ENCODE measurements at regions not wholly inside any gene's neighbourhood (a gene's known extent, or its start where the extent isn't known, plus 50 kb on each side); places are given as distances from the start of the nearest gene placed in this dataset.

- no peak for DNase-seq (ENCODE audit: low spot score)
These were observed 802.4 kb downstream of the TBC1D22A start for GRCh38 chr22:47564651-47565434.

GRCh38 chr22:47564158-47564450 lies 801.7 kb downstream of the TBC1D22A start:
- no peak for DNase-seq (ENCODE audit: low spot score)

- no peak for DNase-seq (ENCODE audit: low spot score)
These were observed 801.1 kb downstream of the TBC1D22A start for GRCh38 chr22:47563406-47564157.

- no peak for DNase-seq (ENCODE audit: low spot score)
These were observed 799.3 kb downstream of the TBC1D22A start for GRCh38 chr22:47561766-47562165.

- no peak for DNase-seq (ENCODE audit: low spot score)
These were observed 798.7 kb downstream of the TBC1D22A start for GRCh38 chr22:47561115-47561675.

GRCh38 chr22:47558828-47559700 lies 796.6 kb downstream of the TBC1D22A start:
- DNase-seq (ENCODE audit: low spot score) = no peak

- DNase-seq (ENCODE audit: low spot score) = no peak
These were observed 794.0 kb downstream of the TBC1D22A start for GRCh38 chr22:47556473-47556872.

- DNase-seq (ENCODE audit: low spot score) = no peak
These were observed 791.0 kb downstream of the TBC1D22A start for GRCh38 chr22:47553436-47553835.

GRCh38 chr22:47552541-47553205 lies 790.2 kb downstream of the TBC1D22A start:
- no peak for DNase-seq (ENCODE audit: low spot score)

- DNase-seq (ENCODE audit: low spot score) = no peak
These were observed 789.6 kb downstream of the TBC1D22A start for GRCh38 chr22:47552024-47552423.

GRCh38 chr22:47551431-47551775 lies 789.0 kb downstream of the TBC1D22A start:
- no peak for DNase-seq (ENCODE audit: low spot score)

- DNase-seq (ENCODE audit: low spot score) = no peak
These were observed 788.3 kb downstream of the TBC1D22A start for GRCh38 chr22:47550524-47551430.

- no peak for DNase-seq (ENCODE audit: low spot score)
These were observed 787.4 kb downstream of the TBC1D22A start for GRCh38 chr22:47549741-47550340.

- DNase-seq (ENCODE audit: low spot score) = no peak
These were observed 786.7 kb downstream of the TBC1D22A start for GRCh38 chr22:47548953-47549740.

GRCh38 chr22:47547881-47548650 lies 785.6 kb downstream of the TBC1D22A start:
- DNase-seq (ENCODE audit: low spot score) = no peak

GRCh38 chr22:47547239-47547661 lies 784.8 kb downstream of the TBC1D22A start:
- no peak for DNase-seq (ENCODE audit: low spot score)

GRCh38 chr22:47544696-47545095 lies 782.2 kb downstream of the TBC1D22A start:
- DNase-seq (ENCODE audit: low spot score) = no peak

GRCh38 chr22:47543447-47543846 lies 781.0 kb downstream of the TBC1D22A start:
- no peak for DNase-seq (ENCODE audit: low spot score)

GRCh38 chr22:47540011-47540410 lies 777.6 kb downstream of the TBC1D22A start:
- no peak for DNase-seq (ENCODE audit: low spot score)
